Lung microvascular endothelial cell (primary cell): ENCODE measurements at regions not wholly inside any gene's neighbourhood (a gene's known extent, or its start where the extent isn't known, plus 50 kb on each side); places are given as distances from the start of the nearest gene placed in this dataset.

ENCODE experiments used
- DNase-seq, 2 donors: peaks; one replicate each; pipeline versions ENCODE4 v3.0.0 to v3.0.0-alpha.2; 2010; ENCODE audit warnings: low read depth in 2 of 2

GRCh38 chr9:35540315-35540714, 50.4 kb downstream of the RUSC2 start:
- DNase-seq = no peak

- DNase-seq = no peak
Observed at GRCh38 chr9:35546853-35547252, 56.9 kb downstream of the RUSC2 start.

GRCh38 chr9:35547889-35548418, 57.1 kb upstream of the TESK1 start:
- no peak for DNase-seq

- DNase-seq = no peak
Observed at GRCh38 chr9:35548571-35548970, 56.5 kb upstream of the TESK1 start.

- no peak for DNase-seq
Observed at GRCh38 chr9:35549441-35549840, 55.6 kb upstream of the TESK1 start.

GRCh38 chr9:35552376-35552775, 52.7 kb upstream of the TESK1 start:
- no peak for DNase-seq

- no peak for DNase-seq
Observed at GRCh38 chr9:35552837-35553236, 52.2 kb upstream of the TESK1 start.

GRCh38 chr9:35553670-35554543, 51.2 kb upstream of the TESK1 start:
- peak; percentile 84 to 85 for DNase-seq

GRCh38 chr9:35555246-35555701, 49.8 kb upstream of the TESK1 start:
- no peak for DNase-seq
